HFFc6 (cell line): ENCODE measurements at regions not wholly inside any gene's neighbourhood (a gene's known extent, or its start where the extent isn't known, plus 50 kb on each side); places are given as distances from the start of the nearest gene placed in this dataset.

ENCODE experiments used
- DNase-seq: peaks from one replicate; pipeline ENCODE4 v3.0.0-alpha.2; 2018
- H3K27ac Mint-ChIP-seq: 2 replicates; pipeline ENCODE4 v1.8.0; 2020; ENCODE audit warnings: mild to moderate bottlenecking, mixed read lengths
- H3K27me3 Mint-ChIP-seq: 2 replicates; pipeline ENCODE4 v1.8.0; 2021; ENCODE audit warnings: mild to moderate bottlenecking, moderate library complexity, mixed read lengths; ENCODE audit not compliant: insufficient read depth
- H3K36me3 Mint-ChIP-seq: 2 replicates; pipeline ENCODE4 v1.8.0; 2021; ENCODE audit warnings: low read depth, mixed read lengths
- H3K4me1 Mint-ChIP-seq: 2 replicates; pipeline ENCODE4 v1.8.0; 2020; ENCODE audit warnings: low read depth, mixed read lengths
- H3K4me3 Mint-ChIP-seq: 2 replicates; pipeline ENCODE4 v1.8.0; 2020; ENCODE audit warnings: mild to moderate bottlenecking, moderate library complexity, mixed read lengths
- H3K9me3 Mint-ChIP-seq: 2 replicates; pipeline ENCODE4 v1.8.0; 2020; ENCODE audit warnings: mild to moderate bottlenecking, mixed read lengths
- TF ChIP-seq, protein P1 (sequence below): fragments of 200-600 bp; sonication (generic); IDR thresholded peaks from 2 replicates; pipeline ENCODE4 v1.5.0; 2021; ENCODE audit warnings: antibody characterized with exemption, mild to moderate bottlenecking

DNA sequence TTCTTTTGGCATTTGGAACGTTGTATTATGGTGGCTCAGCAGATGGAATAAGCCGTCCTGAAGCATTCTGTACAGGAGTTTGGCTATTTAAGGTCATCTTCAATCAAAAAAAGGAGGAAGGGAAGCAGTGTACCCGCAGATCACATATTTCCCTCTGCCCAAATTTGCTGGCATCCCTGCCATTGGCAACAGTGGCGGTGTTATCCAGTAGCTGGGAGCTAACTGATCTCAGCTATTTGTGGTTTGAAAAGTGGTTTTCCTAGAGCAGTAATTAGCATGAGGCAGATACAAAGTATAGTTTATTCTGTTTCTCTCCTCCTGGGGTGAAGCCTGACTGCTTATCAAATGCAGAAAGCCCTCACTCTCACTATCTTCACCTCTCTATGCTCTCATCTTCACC, 576.8 kb downstream of the QKI start:
- H3K27ac Mint-ChIP-seq, result no peak overlapping the region
- no peak for DNase-seq
- no peaks in the 10 kb centered on the region for H3K36me3 Mint-ChIP-seq
- no peaks in the 10 kb centered on the region; the same call in 1 of the 2 replicates for H3K4me1 Mint-ChIP-seq
- TF ChIP-seq, protein P1, sequence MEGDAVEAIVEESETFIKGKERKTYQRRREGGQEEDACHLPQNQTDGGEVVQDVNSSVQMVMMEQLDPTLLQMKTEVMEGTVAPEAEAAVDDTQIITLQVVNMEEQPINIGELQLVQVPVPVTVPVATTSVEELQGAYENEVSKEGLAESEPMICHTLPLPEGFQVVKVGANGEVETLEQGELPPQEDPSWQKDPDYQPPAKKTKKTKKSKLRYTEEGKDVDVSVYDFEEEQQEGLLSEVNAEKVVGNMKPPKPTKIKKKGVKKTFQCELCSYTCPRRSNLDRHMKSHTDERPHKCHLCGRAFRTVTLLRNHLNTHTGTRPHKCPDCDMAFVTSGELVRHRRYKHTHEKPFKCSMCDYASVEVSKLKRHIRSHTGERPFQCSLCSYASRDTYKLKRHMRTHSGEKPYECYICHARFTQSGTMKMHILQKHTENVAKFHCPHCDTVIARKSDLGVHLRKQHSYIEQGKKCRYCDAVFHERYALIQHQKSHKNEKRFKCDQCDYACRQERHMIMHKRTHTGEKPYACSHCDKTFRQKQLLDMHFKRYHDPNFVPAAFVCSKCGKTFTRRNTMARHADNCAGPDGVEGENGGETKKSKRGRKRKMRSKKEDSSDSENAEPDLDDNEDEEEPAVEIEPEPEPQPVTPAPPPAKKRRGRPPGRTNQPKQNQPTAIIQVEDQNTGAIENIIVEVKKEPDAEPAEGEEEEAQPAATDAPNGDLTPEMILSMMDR, result no peak
- H3K9me3 Mint-ChIP-seq, result peaks cover 18% of the 10 kb centered on the region; the same call in 1 of the 2 replicates
- peaks cover 2% of the 10 kb centered on the region for H3K27me3 Mint-ChIP-seq
- H3K4me3 Mint-ChIP-seq, result no peak overlapping the region

DNA sequence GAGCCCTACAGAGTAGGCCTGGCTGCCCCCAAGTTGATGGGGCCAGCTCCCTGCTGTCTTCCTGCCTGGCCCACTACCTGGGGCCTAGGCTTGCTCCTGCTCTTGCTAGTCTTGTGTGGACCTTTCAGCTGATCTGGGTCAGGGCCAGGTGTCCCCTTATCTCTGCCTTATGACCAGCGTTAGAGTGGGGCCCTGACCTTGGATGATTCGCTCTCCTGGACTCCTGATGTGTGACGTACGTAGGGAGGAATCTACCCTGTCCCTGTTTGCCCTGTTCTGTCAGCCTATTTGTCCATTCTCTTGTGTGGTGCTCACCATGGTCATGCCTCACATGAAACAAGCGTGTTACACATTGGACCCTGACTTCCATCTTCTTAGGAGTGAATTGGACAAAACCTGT, 571.8 kb downstream of the QKI start:
- peaks cover 12% of the 10 kb centered on the region; the same call in 1 of the 2 replicates for H3K9me3 Mint-ChIP-seq
- H3K27ac Mint-ChIP-seq, result no peak overlapping the region
- no peak for DNase-seq
- no peaks in the 10 kb centered on the region; the same call in 1 of the 2 replicates for H3K4me1 Mint-ChIP-seq
- peaks cover 2% of the 10 kb centered on the region; the same call in 1 of the 2 replicates for H3K27me3 Mint-ChIP-seq
- H3K36me3 Mint-ChIP-seq, result no peaks in the 10 kb centered on the region
- TF ChIP-seq, protein P1, result no peak
- H3K4me3 Mint-ChIP-seq, result no peak overlapping the region

DNA sequence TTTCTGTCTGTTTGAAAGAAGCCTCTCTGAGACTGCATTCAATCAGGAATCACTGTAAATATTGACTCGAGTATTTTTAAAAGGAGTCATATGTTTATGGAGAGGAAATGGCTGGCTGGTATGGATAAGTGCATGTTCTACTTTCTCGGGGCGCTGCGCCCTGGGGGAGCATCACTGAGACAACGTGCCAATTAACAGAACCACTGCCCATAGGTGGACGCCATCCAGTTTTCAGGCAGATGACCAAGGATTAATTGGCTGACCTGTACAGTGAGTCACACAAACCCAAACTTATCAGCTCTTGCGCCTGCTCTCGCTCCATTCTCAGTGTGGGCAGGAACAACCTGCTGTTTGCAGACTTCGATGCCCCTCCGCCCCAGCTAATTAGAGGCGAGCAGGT, 571.2 kb downstream of the QKI start:
- H3K27me3 Mint-ChIP-seq, result peaks cover 2% of the 10 kb centered on the region; the same call in 1 of the 2 replicates
- TF ChIP-seq, protein P1, result no peak
- no peak overlapping the region for H3K4me3 Mint-ChIP-seq
- no peak overlapping the region for H3K27ac Mint-ChIP-seq
- H3K9me3 Mint-ChIP-seq, result peaks cover 12% of the 10 kb centered on the region; the same call in 1 of the 2 replicates
- no peak for DNase-seq
- no peaks in the 10 kb centered on the region; the same call in 1 of the 2 replicates for H3K4me1 Mint-ChIP-seq
- no peaks in the 10 kb centered on the region for H3K36me3 Mint-ChIP-seq

DNA sequence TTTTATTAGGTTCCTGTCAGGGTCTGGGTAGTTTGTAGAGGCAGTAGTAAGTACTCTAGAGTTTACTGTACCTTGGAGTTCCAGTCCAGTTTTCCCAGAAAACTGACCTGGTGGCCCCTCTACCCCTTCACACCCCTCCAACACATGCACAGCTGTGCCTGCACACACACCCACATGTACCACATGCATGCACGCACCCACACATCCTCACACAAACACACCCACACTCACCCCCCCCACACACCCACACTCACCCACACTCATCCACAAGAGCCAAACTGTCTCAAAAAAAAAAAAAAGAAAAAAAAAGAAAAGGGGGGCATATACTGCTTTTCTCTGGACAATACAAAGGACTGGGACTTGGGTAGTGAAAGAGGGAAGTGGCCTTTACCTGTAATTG, 570.5 kb downstream of the QKI start:
- Mint-ChIP-seq H3K9me3 (peaks cover 16% of the 10 kb centered on the region), H3K27me3 (peaks cover 2% of the 10 kb centered on the region; the same call in 1 of the 2 replicates), H3K36me3 (no peaks in the 10 kb centered on the region), H3K4me3 (no peak overlapping the region), H3K4me1 (no peaks in the 10 kb centered on the region; the same call in 1 of the 2 replicates), H3K27ac (no peak overlapping the region)
- DNase-seq, result no peak
- TF ChIP-seq, protein P1, result no peak

DNA sequence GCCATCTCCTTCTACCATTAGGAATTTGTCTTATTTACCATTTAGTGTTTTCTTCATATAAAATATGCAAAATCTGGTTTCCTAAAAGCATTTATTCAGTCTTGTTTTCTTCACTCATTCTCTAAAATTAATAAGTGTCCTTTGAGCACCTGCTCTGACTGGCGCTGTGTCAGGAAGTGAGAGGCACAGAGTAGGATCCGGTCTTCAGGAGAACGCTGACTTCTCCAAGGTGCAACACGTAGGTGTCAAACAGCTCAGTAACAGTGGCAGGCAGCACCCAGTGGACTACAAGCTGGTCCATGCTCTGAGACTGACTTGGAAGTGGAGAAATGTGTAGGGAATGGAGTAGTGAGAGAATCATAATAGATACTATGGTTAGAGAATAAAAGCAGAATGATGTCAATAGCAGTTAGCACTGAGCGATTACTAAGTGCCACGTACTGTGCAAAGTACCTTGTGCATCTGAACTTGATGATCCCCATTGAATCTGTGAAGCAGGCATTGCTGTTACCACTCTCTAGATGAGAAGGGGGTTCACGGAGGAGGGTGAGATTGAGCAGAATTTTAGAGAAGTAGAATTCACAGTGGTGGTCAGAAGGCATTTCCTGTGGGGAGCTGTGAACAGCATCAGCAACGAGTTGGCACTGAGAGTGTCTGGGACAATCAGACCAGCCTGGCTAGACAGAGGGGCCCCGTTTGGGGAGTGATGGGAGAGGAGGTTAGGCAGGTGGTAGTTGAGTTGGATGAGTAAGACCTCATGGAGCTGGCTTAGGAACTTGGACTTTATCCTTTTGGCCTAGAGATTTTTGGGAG, 569.8 kb downstream of the QKI start:
- Mint-ChIP-seq H3K27me3 (peaks cover 2% of the 10 kb centered on the region; the same call in 1 of the 2 replicates), H3K36me3 (no peaks in the 10 kb centered on the region), H3K4me3 (no peak overlapping the region), H3K4me1 (no peaks in the 10 kb centered on the region; the same call in 1 of the 2 replicates), H3K9me3 (peaks cover 18% of the 10 kb centered on the region), H3K27ac (no peak overlapping the region)
- TF ChIP-seq, protein P1, result no peak
- no peak for DNase-seq
